Heart left ventricle (tissue), 13 donors: ENCODE measurements at regions not wholly inside any gene's neighbourhood (a gene's known extent, or its start where the extent isn't known, plus 50 kb on each side); places are given as distances from the start of the nearest gene placed in this dataset.

ENCODE experiments used
- CTCF ChIP-seq, 12 donors: fragments of 200-600 bp; sonication (generic) in 4 of 12; IDR thresholded peaks; one replicate each; pipeline versions ENCODE4 v1.5.0 to v1.8.0; 2018 to 2022; ENCODE audit warnings: antibody characterized with exemption in 12 of 12, mild to moderate bottlenecking in 5 of 12
- POLR2A ChIP-seq, 2 donors: fragments of 450-650 bp; IDR thresholded peaks; one replicate each; pipeline ENCODE4 v1.6.1; 2017; ENCODE audit warnings: antibody characterized with exemption in 2 of 2, mild to moderate bottlenecking in 2 of 2, moderate library complexity in 2 of 2
- donor health status: ischemic (EF 13 %, LVEDD 7.1; RV severe dilation, severe dysfunction).
- donor health status: DM: no; HTN: yes; CAD: no.
- donor health status: DM: no; HTN: no; CAD: no.
- donor health status: ischemic (EF 25% LVEDD 6.9; RV normal size, moderate dysfunction).
- donor health status: ischemic (EF 25% LVEDD 5.7; RV mildly dilated, moderate dysfunction).
- donor health status: ischemic (EF 35%, LVEDD 5.7; RV mildly dilated, moderate dysfunction).
- donor health status: nonischemic (EF 11% LVEDD 7.7; RV severe dilation, severe dysfunction).
- donor health status: DM: yes; HTN: yes; CAD: no.
- donor health status: PGD.
- donor health status: ischemic (EF 29% LVEDD 5.4; RV normal size, mild dysfunction).
- donor health status: nonischemic (EF 23%, LVEDD 6.1; RV moderate dilation, normal function).

GRCh38 chr15:86002444-86002843, 77.2 kb upstream of the AGBL1 start:
- TF ChIP-seq CTCF (IDR thresholded peaks at IDR 0.05) (no peak), POLR2A (IDR thresholded peaks at IDR 0.05) (no peak)
